Aorta (tissue), 5 donors: ENCODE measurements at regions not wholly inside any gene's neighbourhood (a gene's known extent, or its start where the extent isn't known, plus 50 kb on each side); places are given as distances from the start of the nearest gene placed in this dataset.
"Not testable (repeated sequence)": the region's sequence is repeated elsewhere in the genome, so short reads cannot be mapped to it uniquely, and the experiment has no call there.

Experiments
- ATAC-seq: fragments of 200-7000 bp; cut with Tn5 transposase; one replicate; pipeline ENCODE4 v1.9.1; 2022; ENCODE audit warnings: moderate library complexity; ENCODE audit not compliant: low FRiP score
- DNase-seq, 2 donors: peaks; one replicate each; pipeline ENCODE4 v3.0.0-alpha.2; 2020
- H3K27ac ChIP-seq, 2 donors: one replicate each; pipeline ENCODE4 v1.5.1; 2013; ENCODE audit warnings: low read length in 2 of 2, mild to moderate bottlenecking in 2 of 2, moderate library complexity in 2 of 2, control low read depth in 1 of 2, inconsistent platforms in 1 of 2, low read depth in 1 of 2
- H3K27me3 ChIP-seq, 2 donors: one replicate each; pipeline ENCODE4 v1.6.1; 2013; ENCODE audit warnings: control low read depth in 1 of 2, low read length in 1 of 2, mild to moderate bottlenecking in 1 of 2, moderate library complexity in 1 of 2; ENCODE audit not compliant: insufficient read depth in 2 of 2, control insufficient read depth in 1 of 2
- H3K36me3 ChIP-seq, 2 donors: one replicate each; pipeline ENCODE4 v1.6.1; 2013; ENCODE audit warnings: control low read depth in 1 of 2, low read length in 1 of 2, mild to moderate bottlenecking in 1 of 2; ENCODE audit not compliant: insufficient read depth in 2 of 2, control insufficient read depth in 1 of 2
- H3K4me1 ChIP-seq, 2 donors: one replicate each; pipeline ENCODE4 v1.6.1; 2013; ENCODE audit warnings: low read length in 2 of 2, control low read depth in 1 of 2, mild to moderate bottlenecking in 1 of 2, moderate library complexity in 1 of 2; ENCODE audit not compliant: insufficient read depth in 2 of 2, control insufficient read depth in 1 of 2
- H3K4me3 ChIP-seq, 2 donors: one replicate each; pipeline ENCODE4 v1.5.1; 2013; ENCODE audit warnings: low read length in 2 of 2, control low read depth in 1 of 2, mild to moderate bottlenecking in 1 of 2
- H3K9me3 ChIP-seq: one replicate; pipeline ENCODE4 v1.6.1; 2013; ENCODE audit warnings: mild to moderate bottlenecking, low read length; ENCODE audit not compliant: control insufficient read depth
- WGBS, 2 donors: extraction: QIAGEN DNeasy Blood & Tissue Kit; methylation state at CpG; one replicate each; pipeline ENCODE4 v1.1.7; 2013; 5-methylcytosine and 5-hydroxymethylcytosine counted together
- intact Hi-C, 2 donors: fragments of 100-400 bp; cut with DNase I; formaldehyde crosslinking; loops; one replicate each; pipeline versions ENCODE4 v1.14.2 to v1.15.0; 2022
- donor health status: healthy with polysubstance abuse.
- donor health status: Bipolar disorder and iron deficiency.
- donor health status: DM: no; HTN: no; CAD: no.
- donor health status: DM: no; HTN: no; CAD: no.
- donor health status: DM: yes; HTN: yes; CAD: no.

DNA sequence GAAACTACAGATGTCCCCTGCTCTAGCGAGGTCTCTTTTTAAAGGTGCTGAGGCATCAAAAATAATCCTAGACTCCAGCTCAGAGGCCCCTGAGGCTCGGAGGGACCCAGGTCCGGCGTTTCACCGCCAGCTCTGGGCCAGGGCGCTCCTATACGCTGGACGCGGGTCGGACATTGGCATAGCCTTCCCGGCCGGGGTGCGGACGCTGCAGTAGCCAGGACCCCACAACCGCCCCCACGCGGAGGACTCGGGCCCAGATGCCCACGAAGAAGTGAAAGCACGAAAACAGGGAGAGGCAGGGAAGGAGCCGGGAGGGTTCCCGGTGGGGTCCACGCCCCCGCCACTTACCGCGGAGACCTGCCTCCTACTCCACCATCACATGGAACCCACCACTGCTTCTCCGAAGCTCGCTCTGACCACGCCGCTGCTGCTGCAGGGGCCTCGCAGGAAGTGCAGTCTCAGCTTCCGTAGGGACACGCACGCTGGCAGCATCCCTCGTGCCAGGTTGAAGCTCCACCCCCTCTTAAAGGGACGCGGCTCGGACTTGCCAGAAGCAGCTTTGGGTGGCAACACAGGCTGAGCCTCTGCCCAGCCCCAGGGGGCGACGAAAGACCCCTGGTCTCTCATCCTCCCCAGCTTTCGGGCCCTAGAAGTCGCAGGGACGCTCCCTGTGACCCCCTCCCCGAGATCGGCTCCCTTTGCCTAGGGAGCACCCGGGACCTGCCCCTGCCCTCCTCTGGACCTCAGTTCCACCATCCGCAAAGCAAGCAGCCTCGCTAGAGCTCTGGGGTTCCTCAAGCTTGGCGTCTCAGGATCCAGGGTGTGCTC is 96.7 kb downstream of the POTEG start:
- WGBS, 2 donors: 63% methylated on average over 2 of the region's 49 CpGs; no CpG with 5 or more reads in 1 of the 2 donors
- H3K4me1 ChIP-seq: not testable (repeated sequence)

DNA sequence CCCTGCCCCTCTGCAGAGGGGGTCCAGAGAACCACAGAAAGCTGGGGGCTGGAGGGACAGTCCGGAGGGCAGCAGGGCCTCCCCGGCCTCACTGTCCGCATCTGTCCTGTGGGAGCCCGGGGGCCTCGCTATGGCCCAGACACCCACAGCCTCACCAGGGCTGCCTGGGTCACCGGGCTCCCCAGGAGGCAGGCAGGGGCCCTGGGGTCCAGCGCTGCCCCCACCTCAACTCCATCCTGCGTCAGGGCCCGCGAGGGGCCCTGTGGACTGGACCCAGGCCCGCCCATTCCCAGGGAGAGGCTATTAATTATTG is 96.1 kb downstream of the POTEG start:
- H3K4me3 ChIP-seq, H3K36me3 ChIP-seq, DNase-seq, H3K9me3 ChIP-seq, intact Hi-C loops, H3K27me3 ChIP-seq, H3K27ac ChIP-seq, H3K4me1 ChIP-seq, ATAC-seq: not testable (repeated sequence)
- no CpG with 5 or more reads among the region's 11 CpGs for WGBS, 2 donors

More for the DNA sequence above, 96.7 kb downstream of the POTEG start:
- H3K4me3 ChIP-seq, DNase-seq, H3K36me3 ChIP-seq, intact Hi-C loops, H3K27ac ChIP-seq, H3K9me3 ChIP-seq, H3K27me3 ChIP-seq: not testable (repeated sequence)
- ATAC-seq: peak; percentile 46

DNA sequence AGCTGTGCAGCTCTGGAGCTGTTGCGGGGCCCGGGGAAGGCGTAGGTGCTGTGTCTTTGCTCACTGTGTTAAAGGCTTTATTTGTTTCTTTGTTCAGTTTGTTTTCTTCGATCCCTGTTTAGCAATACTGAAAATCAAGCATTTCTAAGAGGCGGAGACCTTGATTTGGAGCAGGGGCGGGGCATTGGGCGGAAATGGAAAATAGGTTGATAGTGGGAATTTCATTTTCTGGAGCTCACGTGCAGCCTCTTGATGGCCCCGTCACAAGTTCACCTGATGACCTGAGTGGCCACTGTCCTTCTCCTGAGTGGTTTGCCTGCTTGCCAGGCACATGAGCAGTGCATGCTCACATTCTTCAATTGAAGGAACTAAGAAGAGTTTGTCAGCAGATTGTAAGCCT is 93.2 kb downstream of the POTEG start:
- 72 to 77% methylated on average over 7 to 8 of the region's 9 CpGs for WGBS, 2 donors
- H3K27ac ChIP-seq, H3K4me3 ChIP-seq, H3K27me3 ChIP-seq, H3K36me3 ChIP-seq, ATAC-seq, H3K9me3 ChIP-seq, intact Hi-C loops, H3K4me1 ChIP-seq: not testable (repeated sequence)
- DNase-seq: peak in 1 of 2 donors; percentile 34

DNA sequence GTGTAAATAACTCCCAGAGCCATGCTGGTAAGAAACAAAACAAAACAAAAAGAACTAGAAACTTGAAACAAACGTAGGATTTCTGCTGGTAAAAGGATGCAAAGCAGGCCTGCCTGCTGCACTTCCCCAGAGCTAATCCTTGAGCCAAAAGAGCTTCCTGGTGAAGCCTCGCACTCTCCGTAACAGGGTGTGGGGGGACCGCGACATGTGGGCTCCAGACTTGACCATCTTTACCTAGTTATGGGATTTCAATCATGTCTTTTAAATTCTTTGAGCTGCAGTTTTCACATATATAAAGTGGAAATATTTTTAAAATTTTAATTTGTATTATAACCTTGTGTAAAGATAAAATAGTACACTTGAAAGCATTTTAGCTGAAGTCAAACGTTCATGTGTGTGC is 92.5 kb downstream of the POTEG start:
- H3K27me3 ChIP-seq, DNase-seq, H3K36me3 ChIP-seq, H3K4me3 ChIP-seq, H3K27ac ChIP-seq, intact Hi-C loops, ATAC-seq, H3K9me3 ChIP-seq, H3K4me1 ChIP-seq: not testable (repeated sequence)
- WGBS, 2 donors: 82 to 90% methylated on average over 4 of the region's 6 CpGs

DNA sequence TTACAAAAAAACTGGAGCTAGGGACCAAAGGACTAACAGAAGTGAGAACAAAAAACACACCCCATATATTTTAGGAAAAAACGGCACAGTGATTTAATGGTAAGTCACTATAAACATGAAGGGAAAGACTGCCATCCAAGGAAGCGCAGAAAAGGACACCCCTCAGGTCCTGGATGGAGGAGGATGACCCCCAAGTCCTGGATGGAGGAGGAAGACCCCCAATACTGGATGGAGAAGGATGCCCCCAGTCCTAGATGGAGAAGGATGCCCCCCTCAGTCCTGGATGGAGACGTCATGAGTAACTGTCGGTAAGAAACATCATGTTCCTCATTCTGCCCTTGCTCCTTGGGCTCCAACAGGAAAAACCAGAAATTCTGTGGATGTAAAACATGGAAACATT is 89.9 kb downstream of the POTEG start:
- DNase-seq, H3K9me3 ChIP-seq, ATAC-seq, intact Hi-C loops, H3K4me1 ChIP-seq, H3K27me3 ChIP-seq, H3K27ac ChIP-seq, H3K36me3 ChIP-seq, H3K4me3 ChIP-seq: not testable (repeated sequence)
- 52 to 60% methylated on average over 4 of the region's 4 CpGs for WGBS, 2 donors

DNA sequence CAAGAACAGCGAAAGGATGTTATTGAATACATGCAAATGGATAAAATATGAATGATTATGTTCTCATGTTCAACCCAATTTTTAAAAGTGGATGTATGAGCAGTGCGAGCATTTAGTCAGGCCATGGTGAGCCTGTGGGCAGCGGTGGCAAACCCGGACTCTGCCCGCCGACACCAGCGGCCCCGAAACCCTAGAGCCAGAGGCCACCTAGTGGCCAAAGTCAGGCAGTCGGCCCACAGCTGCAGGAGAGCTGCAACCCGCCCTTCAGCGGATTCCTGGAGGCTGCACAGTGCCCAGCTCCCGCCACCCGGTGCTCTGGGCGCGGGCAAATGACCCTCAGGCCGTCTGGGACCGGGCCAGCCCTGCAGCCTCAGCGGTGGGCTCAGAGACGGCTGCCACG is 89.5 kb downstream of the POTEG start:
- DNase-seq, H3K4me1 ChIP-seq, H3K36me3 ChIP-seq, intact Hi-C loops, H3K27ac ChIP-seq, H3K9me3 ChIP-seq, H3K4me3 ChIP-seq, ATAC-seq, H3K27me3 ChIP-seq: not testable (repeated sequence)
- 63 to 68% methylated on average over 2 of the region's 20 CpGs for WGBS, 2 donors

DNA sequence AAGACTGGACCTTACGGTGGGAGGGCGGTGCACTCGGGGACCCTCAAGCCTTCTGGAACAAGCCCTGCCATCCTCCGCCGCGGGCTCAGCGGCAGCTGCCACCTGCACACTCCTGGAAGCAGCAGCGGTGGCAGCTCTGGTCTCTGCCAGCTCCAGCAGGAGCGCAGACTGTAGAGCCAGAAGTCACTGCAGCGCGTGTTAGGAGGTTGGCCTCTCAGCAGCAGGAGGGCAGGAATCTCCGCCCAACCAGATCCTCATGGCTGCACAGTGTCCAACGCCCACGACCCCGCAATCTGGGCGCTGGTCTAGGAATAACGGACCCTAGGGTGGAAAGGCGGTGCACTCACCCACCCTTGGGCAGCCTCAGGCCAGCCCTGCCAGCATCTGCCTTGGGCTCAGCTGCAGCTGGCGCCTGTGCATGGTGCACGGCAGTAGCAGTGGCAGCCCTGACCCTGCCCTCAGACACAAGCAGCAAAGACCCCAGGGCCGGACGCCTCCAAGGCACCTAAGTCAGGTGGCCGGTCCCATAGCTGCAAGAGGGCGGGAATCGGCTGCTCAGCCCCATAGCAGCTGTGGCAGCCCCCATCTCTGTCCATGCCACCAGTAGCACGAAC is 88.7 kb downstream of the POTEG start:
- ATAC-seq, DNase-seq, intact Hi-C loops, H3K27ac ChIP-seq, H3K27me3 ChIP-seq, H3K9me3 ChIP-seq, H3K36me3 ChIP-seq, H3K4me1 ChIP-seq, H3K4me3 ChIP-seq: not testable (repeated sequence)
- 66 to 71% methylated on average over 8 to 9 of the region's 26 CpGs for WGBS, 2 donors

DNA sequence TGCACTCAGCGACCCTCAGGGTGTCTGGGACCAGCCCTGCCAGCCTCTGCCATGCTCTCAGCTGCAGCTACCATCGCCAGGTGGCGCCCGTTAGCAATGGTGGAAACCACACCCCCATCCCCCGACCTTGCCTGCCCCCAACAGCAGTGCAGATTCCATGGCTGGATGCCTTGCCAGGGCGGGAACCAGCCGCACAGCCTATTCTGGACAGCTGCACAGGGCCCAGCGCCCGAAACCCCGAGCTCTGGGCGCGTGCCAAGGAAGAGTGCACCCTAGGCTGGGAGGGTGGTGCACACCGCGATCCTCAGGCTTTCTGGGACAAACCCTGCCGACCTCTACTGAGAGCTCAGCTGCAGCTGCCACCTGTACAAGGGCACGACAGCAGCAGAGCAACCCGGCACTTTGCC is 88.1 kb downstream of the POTEG start:
- H3K27ac ChIP-seq, ATAC-seq, intact Hi-C loops, H3K27me3 ChIP-seq, H3K36me3 ChIP-seq, H3K9me3 ChIP-seq, H3K4me1 ChIP-seq, H3K4me3 ChIP-seq: not testable (repeated sequence)
- peak in 1 of 2 donors; percentile 53 for DNase-seq
- 70 to 71% methylated on average over 11 to 13 of the region's 17 CpGs for WGBS, 2 donors

DNA sequence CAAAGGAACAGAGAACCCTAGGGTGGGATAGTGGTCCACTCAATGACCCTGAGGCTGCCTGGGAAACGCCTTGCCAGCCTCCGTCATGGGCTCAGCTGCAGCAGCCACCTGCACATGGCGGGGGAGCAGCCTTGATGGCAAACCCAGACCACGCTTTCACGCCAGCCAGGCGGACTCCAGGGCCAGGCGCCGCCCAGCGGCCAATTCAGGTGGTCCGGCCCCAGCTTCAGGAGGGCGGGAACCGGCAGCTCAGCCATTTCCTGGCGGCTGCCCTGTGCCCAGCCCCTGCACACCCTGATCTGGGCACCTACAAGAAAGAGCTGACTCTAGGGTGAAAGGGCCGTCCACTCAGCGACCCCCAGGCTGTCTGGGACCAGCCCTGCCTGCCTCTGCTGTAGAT is 87.5 kb downstream of the POTEG start:
- H3K4me1 ChIP-seq, H3K4me3 ChIP-seq, intact Hi-C loops, H3K27ac ChIP-seq, H3K27me3 ChIP-seq, ATAC-seq, H3K9me3 ChIP-seq, H3K36me3 ChIP-seq, DNase-seq: not testable (repeated sequence)
- WGBS, 2 donors: no CpG with 5 or more reads among the region's 15 CpGs
